ENCODE measurements at regions not wholly inside any gene's neighbourhood (a gene's known extent, or its start where the extent isn't known, plus 50 kb on each side); places are given as distances from the start of the nearest gene placed in this dataset.

DNA sequence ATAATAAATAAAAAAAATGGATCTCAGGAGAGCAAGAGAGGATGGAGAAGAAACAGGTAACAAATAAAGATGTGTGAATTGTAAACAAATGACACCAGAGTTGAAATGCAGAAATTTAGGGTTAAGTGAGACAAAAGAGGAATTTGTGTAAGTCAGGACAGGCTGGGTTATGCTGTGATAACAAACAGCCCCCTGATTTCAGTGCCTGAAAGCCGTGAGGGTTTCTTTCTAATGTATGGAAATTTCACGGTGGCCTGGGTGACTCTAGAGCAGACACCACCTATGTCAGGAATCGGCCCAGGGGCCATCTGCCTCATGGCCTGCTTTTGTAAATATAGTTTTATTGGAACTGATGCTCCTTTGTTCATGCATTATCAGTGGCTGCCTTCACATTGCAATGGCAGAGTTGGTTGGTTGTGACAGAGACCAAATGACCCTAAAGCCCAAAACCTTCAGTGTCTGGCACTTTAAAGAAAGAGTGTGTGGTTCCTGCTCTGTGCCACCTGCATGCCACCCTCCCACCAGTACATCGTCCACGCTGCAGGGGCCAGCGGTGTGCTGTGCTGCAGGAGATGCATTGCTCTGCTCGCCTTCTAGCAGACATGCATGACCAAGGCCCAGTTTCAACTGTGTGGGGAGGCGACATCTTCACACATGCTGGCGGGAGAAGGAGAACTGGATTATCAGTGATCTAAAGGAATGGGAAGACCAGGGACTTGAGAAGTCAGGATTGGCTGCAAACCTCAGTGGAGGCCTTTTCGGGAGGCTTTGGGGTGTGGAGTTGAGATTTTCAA is 221.2 kb upstream of the APCDD1 start:
- Histone ChIP-seq H3K4me3 (ENCODE audit: low read depth, low read length) (no peak overlapping the region), H3K27ac (ENCODE audit: extremely low read depth, low read depth, low read length) (no peak overlapping the region), H3K4me1 (ENCODE audit: control insufficient read depth, insufficient read depth, low read length) (peaks cover 13% of the 10 kb centered on the region), H3K36me3 (ENCODE audit: control insufficient read depth in 2 of 2, insufficient read depth in 1 of 2, low read length in 2 of 2) (no peaks in the 10 kb centered on the region), H3K9me3 (ENCODE audit: control insufficient read depth, insufficient read depth, low read depth, low read length) (no peaks in the 10 kb centered on the region)
- TF ChIP-seq, protein P1, sequence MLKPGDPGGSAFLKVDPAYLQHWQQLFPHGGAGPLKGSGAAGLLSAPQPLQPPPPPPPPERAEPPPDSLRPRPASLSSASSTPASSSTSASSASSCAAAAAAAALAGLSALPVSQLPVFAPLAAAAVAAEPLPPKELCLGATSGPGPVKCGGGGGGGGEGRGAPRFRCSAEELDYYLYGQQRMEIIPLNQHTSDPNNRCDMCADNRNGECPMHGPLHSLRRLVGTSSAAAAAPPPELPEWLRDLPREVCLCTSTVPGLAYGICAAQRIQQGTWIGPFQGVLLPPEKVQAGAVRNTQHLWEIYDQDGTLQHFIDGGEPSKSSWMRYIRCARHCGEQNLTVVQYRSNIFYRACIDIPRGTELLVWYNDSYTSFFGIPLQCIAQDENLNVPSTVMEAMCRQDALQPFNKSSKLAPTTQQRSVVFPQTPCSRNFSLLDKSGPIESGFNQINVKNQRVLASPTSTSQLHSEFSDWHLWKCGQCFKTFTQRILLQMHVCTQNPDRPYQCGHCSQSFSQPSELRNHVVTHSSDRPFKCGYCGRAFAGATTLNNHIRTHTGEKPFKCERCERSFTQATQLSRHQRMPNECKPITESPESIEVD (tag by site-specific recombination; IDR thresholded peaks at IDR 0.05), result no peak
- TF ChIP-seq ZNF600 (tag by site-specific recombination; IDR thresholded peaks at IDR 0.05) (no peak), ZNF776 (tag by site-specific recombination; IDR thresholded peaks at IDR 0.05; ENCODE audit: borderline replicate concordance) (no peak), ZFHX2 (tag by site-specific recombination; conservative IDR thresholded peaks at IDR 0.05) (no peak), ZNF169 (tag by site-specific recombination; IDR thresholded peaks at IDR 0.05) (no peak)
- POLR2A ChIA-PET, result no interaction called here
- CTCF ChIA-PET, result interaction anchor here (0.7 kb wide), 1 partner anchor 824 kb away, joined by 3 read pairs; no protein-coding TSS in a partner anchor

DNA sequence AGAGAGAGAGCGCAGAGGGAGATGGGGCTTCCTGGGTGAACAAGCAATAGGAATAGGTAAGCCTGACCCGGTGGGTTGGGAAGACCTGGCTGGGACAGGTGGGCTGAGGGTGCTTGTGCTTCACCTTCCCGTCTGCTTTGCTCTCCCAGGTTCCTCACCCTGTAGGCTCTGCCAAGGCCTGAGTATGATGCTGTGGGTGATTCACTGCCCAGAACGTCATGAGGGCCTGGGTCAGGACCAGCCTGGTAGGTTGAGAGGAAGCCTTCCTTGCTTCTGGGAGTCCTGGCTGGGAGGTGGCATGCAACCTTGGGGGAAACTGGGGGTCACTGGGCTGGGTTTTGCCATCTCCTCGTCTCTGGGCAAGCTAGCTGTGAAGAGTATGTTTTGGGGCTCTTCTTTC is 220.2 kb upstream of the APCDD1 start:
- H3K4me1 ChIP-seq (ENCODE audit: control insufficient read depth, insufficient read depth, low read length), result peaks cover 13% of the 10 kb centered on the region
- H3K27ac ChIP-seq (ENCODE audit: extremely low read depth, low read depth, low read length), result no peak overlapping the region
- H3K4me3 ChIP-seq (ENCODE audit: low read depth, low read length), result no peak overlapping the region
- POLR2A ChIA-PET, result no interaction called here
- no peaks in the 10 kb centered on the region for H3K36me3 ChIP-seq (ENCODE audit: control insufficient read depth in 2 of 2, insufficient read depth in 1 of 2, low read length in 2 of 2)
- no peaks in the 10 kb centered on the region for H3K9me3 ChIP-seq (ENCODE audit: control insufficient read depth, insufficient read depth, low read depth, low read length)
- TF ChIP-seq KLF9 (tag by site-specific recombination; IDR thresholded peaks at IDR 0.05; ENCODE audit: low read depth), result no peak
- TF ChIP-seq, protein P2, sequence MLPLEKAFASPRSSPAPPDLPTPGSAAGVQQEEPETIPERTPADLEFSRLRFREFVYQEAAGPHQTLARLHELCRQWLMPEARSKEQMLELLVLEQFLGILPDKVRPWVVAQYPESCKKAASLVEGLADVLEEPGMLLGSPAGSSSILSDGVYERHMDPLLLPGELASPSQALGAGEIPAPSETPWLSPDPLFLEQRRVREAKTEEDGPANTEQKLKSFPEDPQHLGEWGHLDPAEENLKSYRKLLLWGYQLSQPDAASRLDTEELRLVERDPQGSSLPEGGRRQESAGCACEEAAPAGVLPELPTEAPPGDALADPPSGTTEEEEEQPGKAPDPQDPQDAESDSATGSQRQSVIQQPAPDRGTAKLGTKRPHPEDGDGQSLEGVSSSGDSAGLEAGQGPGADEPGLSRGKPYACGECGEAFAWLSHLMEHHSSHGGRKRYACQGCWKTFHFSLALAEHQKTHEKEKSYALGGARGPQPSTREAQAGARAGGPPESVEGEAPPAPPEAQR (tag by site-specific recombination; IDR thresholded peaks at IDR 0.05), result no peak
- no peak for TF ChIP-seq ZNF571 (tag by site-specific recombination; IDR thresholded peaks at IDR 0.05)
- no peak for TF ChIP-seq OSR2 (tag by site-specific recombination; IDR thresholded peaks at IDR 0.05)
- TF ChIP-seq, protein P3, sequence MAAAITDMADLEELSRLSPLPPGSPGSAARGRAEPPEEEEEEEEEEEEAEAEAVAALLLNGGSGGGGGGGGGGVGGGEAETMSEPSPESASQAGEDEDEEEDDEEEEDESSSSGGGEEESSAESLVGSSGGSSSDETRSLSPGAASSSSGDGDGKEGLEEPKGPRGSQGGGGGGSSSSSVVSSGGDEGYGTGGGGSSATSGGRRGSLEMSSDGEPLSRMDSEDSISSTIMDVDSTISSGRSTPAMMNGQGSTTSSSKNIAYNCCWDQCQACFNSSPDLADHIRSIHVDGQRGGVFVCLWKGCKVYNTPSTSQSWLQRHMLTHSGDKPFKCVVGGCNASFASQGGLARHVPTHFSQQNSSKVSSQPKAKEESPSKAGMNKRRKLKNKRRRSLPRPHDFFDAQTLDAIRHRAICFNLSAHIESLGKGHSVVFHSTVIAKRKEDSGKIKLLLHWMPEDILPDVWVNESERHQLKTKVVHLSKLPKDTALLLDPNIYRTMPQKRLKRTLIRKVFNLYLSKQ (tag by site-specific recombination; IDR thresholded peaks at IDR 0.05; ENCODE audit: borderline replicate concordance), result no peak
- TF ChIP-seq ZNF544 (tag by site-specific recombination; IDR thresholded peaks at IDR 0.05), result no peak
- TF ChIP-seq, protein P4, sequence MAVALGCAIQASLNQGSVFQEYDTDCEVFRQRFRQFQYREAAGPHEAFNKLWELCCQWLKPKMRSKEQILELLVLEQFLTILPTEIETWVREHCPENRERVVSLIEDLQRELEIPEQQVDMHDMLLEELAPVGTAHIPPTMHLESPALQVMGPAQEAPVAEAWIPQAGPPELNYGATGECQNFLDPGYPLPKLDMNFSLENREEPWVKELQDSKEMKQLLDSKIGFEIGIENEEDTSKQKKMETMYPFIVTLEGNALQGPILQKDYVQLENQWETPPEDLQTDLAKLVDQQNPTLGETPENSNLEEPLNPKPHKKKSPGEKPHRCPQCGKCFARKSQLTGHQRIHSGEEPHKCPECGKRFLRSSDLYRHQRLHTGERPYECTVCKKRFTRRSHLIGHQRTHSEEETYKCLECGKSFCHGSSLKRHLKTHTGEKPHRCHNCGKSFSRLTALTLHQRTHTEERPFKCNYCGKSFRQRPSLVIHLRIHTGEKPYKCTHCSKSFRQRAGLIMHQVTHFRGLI (tag by site-specific recombination; IDR thresholded peaks at IDR 0.05), result no peak
- TF ChIP-seq, protein P5, sequence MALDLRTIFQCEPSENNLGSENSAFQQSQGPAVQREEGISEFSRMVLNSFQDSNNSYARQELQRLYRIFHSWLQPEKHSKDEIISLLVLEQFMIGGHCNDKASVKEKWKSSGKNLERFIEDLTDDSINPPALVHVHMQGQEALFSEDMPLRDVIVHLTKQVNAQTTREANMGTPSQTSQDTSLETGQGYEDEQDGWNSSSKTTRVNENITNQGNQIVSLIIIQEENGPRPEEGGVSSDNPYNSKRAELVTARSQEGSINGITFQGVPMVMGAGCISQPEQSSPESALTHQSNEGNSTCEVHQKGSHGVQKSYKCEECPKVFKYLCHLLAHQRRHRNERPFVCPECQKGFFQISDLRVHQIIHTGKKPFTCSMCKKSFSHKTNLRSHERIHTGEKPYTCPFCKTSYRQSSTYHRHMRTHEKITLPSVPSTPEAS (tag by site-specific recombination; IDR thresholded peaks at IDR 0.05), result no peak
- no peak for TF ChIP-seq ZNF521 (tag by site-specific recombination; IDR thresholded peaks at IDR 0.05)
- no peak for TF ChIP-seq ZNF311 (tag by site-specific recombination; IDR thresholded peaks at IDR 0.05; ENCODE audit: borderline replicate concordance)
- TF ChIP-seq, protein P6, sequence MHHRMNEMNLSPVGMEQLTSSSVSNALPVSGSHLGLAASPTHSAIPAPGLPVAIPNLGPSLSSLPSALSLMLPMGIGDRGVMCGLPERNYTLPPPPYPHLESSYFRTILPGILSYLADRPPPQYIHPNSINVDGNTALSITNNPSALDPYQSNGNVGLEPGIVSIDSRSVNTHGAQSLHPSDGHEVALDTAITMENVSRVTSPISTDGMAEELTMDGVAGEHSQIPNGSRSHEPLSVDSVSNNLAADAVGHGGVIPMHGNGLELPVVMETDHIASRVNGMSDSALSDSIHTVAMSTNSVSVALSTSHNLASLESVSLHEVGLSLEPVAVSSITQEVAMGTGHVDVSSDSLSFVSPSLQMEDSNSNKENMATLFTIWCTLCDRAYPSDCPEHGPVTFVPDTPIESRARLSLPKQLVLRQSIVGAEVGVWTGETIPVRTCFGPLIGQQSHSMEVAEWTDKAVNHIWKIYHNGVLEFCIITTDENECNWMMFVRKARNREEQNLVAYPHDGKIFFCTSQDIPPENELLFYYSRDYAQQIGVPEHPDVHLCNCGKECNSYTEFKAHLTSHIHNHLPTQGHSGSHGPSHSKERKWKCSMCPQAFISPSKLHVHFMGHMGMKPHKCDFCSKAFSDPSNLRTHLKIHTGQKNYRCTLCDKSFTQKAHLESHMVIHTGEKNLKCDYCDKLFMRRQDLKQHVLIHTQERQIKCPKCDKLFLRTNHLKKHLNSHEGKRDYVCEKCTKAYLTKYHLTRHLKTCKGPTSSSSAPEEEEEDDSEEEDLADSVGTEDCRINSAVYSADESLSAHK (tag by site-specific recombination; IDR thresholded peaks at IDR 0.05), result no peak
- TF ChIP-seq ZNF157 (tag by site-specific recombination; IDR thresholded peaks at IDR 0.05), result no peak
- CTCF ChIA-PET, result interaction anchor here (0.6 kb wide), 1 partner anchor 285 kb away, joined by 4 read pairs; no protein-coding TSS in a partner anchor
